ENCODE measurements at regions not wholly inside any gene's neighbourhood (a gene's known extent, or its start where the extent isn't known, plus 50 kb on each side); places are given as distances from the start of the nearest gene placed in this dataset.

DNA sequence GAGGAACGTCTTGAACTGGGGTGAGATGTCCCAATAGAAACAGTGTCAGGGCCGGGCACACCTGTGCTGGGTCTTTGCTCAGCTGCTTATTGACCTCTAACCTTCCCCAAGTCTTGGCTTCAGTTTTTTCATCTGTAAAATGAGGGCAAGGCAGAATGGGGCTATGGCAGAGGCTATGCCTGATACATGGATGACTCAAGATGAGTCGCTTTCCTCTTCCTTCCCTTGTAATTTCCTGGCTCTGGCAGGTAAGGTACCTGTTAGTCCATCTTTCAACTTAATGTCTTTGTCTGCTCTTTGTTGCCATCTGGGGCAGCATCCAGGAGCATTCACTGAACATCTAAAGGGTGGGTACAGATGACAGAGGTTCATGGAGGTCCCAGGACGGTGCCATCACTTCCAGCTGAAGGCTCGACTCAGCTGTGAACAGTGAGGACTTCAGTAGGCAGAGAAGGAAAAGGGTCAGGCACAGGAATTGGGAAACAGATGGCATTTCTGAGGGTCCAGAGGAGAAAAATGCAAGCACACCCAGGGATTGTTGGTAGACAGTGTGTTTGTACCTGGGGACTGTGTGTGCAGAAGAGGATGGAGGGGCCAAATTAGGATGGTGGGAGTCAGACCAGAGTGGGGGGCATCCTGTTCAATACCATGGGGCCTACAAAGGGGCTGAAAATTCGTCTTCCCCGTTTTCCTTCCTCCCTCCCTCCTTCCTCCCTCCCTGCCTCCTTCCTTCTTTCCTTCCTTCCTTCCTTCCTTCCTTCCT is 268.3 kb downstream of the VRK1 start:
- TF ChIP-seq, protein P1, sequence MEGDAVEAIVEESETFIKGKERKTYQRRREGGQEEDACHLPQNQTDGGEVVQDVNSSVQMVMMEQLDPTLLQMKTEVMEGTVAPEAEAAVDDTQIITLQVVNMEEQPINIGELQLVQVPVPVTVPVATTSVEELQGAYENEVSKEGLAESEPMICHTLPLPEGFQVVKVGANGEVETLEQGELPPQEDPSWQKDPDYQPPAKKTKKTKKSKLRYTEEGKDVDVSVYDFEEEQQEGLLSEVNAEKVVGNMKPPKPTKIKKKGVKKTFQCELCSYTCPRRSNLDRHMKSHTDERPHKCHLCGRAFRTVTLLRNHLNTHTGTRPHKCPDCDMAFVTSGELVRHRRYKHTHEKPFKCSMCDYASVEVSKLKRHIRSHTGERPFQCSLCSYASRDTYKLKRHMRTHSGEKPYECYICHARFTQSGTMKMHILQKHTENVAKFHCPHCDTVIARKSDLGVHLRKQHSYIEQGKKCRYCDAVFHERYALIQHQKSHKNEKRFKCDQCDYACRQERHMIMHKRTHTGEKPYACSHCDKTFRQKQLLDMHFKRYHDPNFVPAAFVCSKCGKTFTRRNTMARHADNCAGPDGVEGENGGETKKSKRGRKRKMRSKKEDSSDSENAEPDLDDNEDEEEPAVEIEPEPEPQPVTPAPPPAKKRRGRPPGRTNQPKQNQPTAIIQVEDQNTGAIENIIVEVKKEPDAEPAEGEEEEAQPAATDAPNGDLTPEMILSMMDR (IDR thresholded peaks at IDR 0.05), result no peak
- no peak for TF ChIP-seq ZFX (IDR thresholded peaks at IDR 0.05; ENCODE audit: borderline replicate concordance)
